ENCODE measurements at regions not wholly inside any gene's neighbourhood (a gene's known extent, or its start where the extent isn't known, plus 50 kb on each side); places are given as distances from the start of the nearest gene placed in this dataset.
"Not testable (repeated sequence)": the region's sequence is repeated elsewhere in the genome, so short reads cannot be mapped to it uniquely, and the experiment has no call there.

GRCh38 chr3:40681658-40682055, 156.9 kb downstream of the ZNF621 start:
- POLR2A ChIA-PET = interaction anchor here (0.6 kb wide), 1 partner anchor 180 kb away, joined by 3 read pairs; no protein-coding TSS in a partner anchor
- TF ChIP-seq, protein P1, sequence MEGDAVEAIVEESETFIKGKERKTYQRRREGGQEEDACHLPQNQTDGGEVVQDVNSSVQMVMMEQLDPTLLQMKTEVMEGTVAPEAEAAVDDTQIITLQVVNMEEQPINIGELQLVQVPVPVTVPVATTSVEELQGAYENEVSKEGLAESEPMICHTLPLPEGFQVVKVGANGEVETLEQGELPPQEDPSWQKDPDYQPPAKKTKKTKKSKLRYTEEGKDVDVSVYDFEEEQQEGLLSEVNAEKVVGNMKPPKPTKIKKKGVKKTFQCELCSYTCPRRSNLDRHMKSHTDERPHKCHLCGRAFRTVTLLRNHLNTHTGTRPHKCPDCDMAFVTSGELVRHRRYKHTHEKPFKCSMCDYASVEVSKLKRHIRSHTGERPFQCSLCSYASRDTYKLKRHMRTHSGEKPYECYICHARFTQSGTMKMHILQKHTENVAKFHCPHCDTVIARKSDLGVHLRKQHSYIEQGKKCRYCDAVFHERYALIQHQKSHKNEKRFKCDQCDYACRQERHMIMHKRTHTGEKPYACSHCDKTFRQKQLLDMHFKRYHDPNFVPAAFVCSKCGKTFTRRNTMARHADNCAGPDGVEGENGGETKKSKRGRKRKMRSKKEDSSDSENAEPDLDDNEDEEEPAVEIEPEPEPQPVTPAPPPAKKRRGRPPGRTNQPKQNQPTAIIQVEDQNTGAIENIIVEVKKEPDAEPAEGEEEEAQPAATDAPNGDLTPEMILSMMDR (IDR thresholded peaks at IDR 0.05) = no peak
- ATAC-seq (ENCODE audit: low read depth) = peak; percentile 54
- Mint-ChIP-seq H3K27me3 (no peaks in the 10 kb centered on the region), H3K36me3 (ENCODE audit: low read depth) (no peaks in the 10 kb centered on the region), H3K4me3 (no peak overlapping the region), H3K9me3 (no peaks in the 10 kb centered on the region), H3K4me1 (peaks cover 22% of the 10 kb centered on the region), H3K27ac (peak overlapping the region; percentile 3)
- no peak for DNase-seq
- CTCF ChIA-PET = interaction anchor here (1.9 kb wide), 1 partner anchor 97 kb away, joined by 13 read pairs; no protein-coding TSS in a partner anchor
- intact Hi-C loops (cut with micrococcal nuclease) = loop anchor here (1.0 to 10.0 kb wide), 5 partner anchors 57 to 1193 kb away; no protein-coding TSS in a partner anchor

- Mint-ChIP-seq H3K36me3 (ENCODE audit: low read depth) (no peaks in the 10 kb centered on the region), H3K4me1 (peaks cover 1% of the 10 kb centered on the region), H3K9me3 (no peaks in the 10 kb centered on the region), H3K4me3 (no peak overlapping the region), H3K27me3 (peaks cover 2% of the 10 kb centered on the region), H3K27ac (no peak overlapping the region)
- CTCF ChIA-PET = no interaction called here
- no peak for DNase-seq
- intact Hi-C loops (cut with micrococcal nuclease) = loop anchor here (10.0 kb wide), 1 partner anchor 1185 kb away; no protein-coding TSS in a partner anchor
- no peak for ATAC-seq (ENCODE audit: low read depth)
- TF ChIP-seq, protein P1 (IDR thresholded peaks at IDR 0.05) = no peak
- POLR2A ChIA-PET = no interaction called here
Observed at GRCh38 chr3:40689837-40690236, 165.1 kb downstream of the ZNF621 start.

DNA sequence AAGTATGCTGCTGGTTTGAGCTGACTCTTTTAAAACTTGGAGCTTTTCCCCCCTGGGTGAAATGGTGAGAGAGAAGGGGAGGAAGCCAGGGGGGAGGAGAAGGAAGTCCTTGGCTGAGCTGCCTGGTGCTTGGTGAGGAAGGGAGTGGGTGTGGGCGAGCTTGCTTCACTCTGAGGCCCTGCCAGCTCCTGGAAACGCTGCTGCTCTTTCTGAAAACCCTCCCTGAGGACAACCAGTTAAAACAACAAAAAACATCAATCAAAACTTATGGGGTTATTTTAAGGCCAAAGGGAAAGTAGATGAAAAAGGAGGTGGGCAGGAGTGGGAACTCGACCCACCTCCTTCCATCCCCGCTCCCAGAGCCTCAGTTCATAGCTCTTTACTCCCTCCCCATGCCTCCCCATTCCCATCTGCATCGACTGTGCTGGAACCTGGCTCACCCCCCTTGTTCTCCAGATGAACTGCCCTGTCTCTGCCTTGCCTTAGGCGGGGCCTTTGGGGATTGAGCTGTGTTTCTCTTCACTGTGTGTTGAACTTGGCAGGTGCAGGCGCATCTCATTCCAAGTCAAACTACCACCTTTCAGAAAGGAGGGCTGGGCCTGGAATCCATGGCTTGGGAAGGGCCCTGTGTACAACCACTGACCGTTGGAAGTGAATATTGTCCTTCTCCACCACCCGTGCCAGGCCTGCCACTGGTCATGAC, 166.1 kb downstream of the ZNF621 start:
- ChIA-PET CTCF (no interaction called here), POLR2A (no interaction called here)
- no peak overlapping the region for H3K27ac Mint-ChIP-seq
- H3K27me3 Mint-ChIP-seq = peaks cover 2% of the 10 kb centered on the region
- DNase-seq = no peak
- TF ChIP-seq, protein P1 (IDR thresholded peaks at IDR 0.05) = no peak
- H3K36me3 Mint-ChIP-seq (ENCODE audit: low read depth) = no peaks in the 10 kb centered on the region
- H3K4me1 Mint-ChIP-seq = peaks cover 1% of the 10 kb centered on the region
- ATAC-seq (ENCODE audit: low read depth) = no peak
- no peaks in the 10 kb centered on the region for H3K9me3 Mint-ChIP-seq
- intact Hi-C loops (cut with micrococcal nuclease) = no loop called here
- H3K4me3 Mint-ChIP-seq = no peak overlapping the region

- TF ChIP-seq, protein P1 (IDR thresholded peaks at IDR 0.05) = no peak
- no peak for ATAC-seq (ENCODE audit: low read depth)
- no peak overlapping the region for H3K27ac Mint-ChIP-seq
- peaks cover 2% of the 10 kb centered on the region for H3K27me3 Mint-ChIP-seq
- H3K9me3 Mint-ChIP-seq = no peaks in the 10 kb centered on the region
- no peak for DNase-seq
- ChIA-PET CTCF (no interaction called here), POLR2A (no interaction called here)
- peaks cover 1% of the 10 kb centered on the region for H3K4me1 Mint-ChIP-seq
- H3K4me3 Mint-ChIP-seq = no peak overlapping the region
- intact Hi-C loops (cut with micrococcal nuclease) = no loop called here
- H3K36me3 Mint-ChIP-seq (ENCODE audit: low read depth) = no peaks in the 10 kb centered on the region
Observed at GRCh38 chr3:40691452-40691861, 166.7 kb downstream of the ZNF621 start.

DNA sequence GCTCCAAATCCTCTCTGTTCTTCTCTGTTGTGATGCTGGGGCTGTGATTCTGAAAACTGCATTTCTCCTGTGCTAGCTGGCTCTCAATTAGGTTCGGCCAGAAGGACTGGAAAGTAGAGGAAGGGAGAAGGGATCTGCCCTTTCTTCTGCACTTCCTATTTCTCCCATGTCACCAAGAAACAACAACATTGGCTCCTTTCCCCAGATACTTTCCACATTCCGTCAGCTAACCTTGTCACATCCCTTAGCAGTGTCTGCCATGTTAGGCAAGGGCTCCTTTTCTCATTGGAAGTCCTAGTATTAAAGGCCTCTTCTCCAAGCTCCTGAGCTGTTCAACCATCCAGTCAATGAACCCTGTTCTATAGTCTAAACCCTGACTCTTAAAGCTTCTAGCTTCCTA, 171.1 kb downstream of the ZNF621 start:
- TF ChIP-seq, protein P1 (IDR thresholded peaks at IDR 0.05) = no peak
- POLR2A ChIA-PET = no interaction called here
- CTCF ChIA-PET = no interaction called here
- Mint-ChIP-seq H3K36me3 (ENCODE audit: low read depth) (no peaks in the 10 kb centered on the region), H3K27me3 (no peaks in the 10 kb centered on the region), H3K4me3 (no peak overlapping the region), H3K27ac (no peak overlapping the region), H3K9me3 (no peaks in the 10 kb centered on the region), H3K4me1 (no peaks in the 10 kb centered on the region)
- ATAC-seq (ENCODE audit: low read depth) (no peak), DNase-seq (no peak)
- intact Hi-C loops (cut with micrococcal nuclease) = no loop called here

DNA sequence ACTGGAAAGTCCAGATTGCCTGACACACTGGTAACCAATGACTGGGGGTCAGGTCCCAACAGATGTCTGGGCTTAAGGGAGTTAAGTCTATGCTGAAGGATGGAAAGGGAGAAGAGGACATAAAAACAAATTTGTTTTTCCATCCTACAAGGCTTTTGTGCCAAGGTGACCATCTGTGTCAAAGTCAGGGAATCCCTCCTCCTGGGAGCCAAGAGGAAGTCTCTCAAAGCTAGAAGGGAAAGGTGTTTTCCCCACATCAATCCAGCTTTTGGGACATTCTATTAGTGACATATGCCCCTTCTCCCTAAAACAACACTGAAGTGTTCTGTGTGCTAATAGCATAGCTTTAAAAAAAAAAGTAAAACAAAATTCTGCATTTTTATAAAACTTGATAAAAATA, 173.9 kb downstream of the ZNF621 start:
- H3K4me3 Mint-ChIP-seq; DNase-seq; ATAC-seq (ENCODE audit: low read depth); POLR2A ChIA-PET; CTCF ChIA-PET; intact Hi-C loops (cut with micrococcal nuclease); H3K36me3 Mint-ChIP-seq (ENCODE audit: low read depth); H3K27me3 Mint-ChIP-seq; H3K27ac Mint-ChIP-seq; H3K9me3 Mint-ChIP-seq; H3K4me1 Mint-ChIP-seq: not testable (repeated sequence)
